ENCODE measurements at regions not wholly inside any gene's neighbourhood (a gene's known extent, or its start where the extent isn't known, plus 50 kb on each side); places are given as distances from the start of the nearest gene placed in this dataset.

DNA sequence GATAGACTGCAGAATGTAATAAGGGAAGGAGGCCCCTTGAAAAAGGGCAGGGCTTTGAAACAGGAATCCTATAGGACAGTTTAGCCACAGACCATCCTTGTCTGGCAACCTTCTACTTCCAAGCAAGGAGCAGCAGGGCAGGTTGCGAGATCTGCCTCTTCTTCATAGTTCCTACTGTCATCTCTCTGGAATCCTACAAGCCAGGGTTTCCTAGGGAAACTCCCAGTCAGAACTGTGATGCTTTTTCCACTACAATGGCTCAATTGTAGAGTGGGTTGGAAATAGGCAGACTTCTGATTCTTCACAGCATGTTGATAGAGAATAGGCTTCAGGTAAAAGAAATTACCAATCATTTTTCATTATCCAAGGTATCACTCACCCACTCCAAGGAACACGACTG is 186.3 kb downstream of the DACT1 start:
- dilution Hi-C loops (cut with MboI; ENCODE audit: extremely low pct_ligation_motif_present, low sequenced_read_pairs): no loop called here
- H3K79me2 ChIP-seq (ENCODE audit: control insufficient read depth, insufficient read depth, low read length): no peaks in the 10 kb centered on the region
- H2AFZ ChIP-seq (ENCODE audit: low read depth, low read length): no peak overlapping the region
- no TSS peak for BruUV-seq (replicated peaks)
- ChIA-PET POLR2A (no interaction called here), CTCF (no interaction called here)
- no peak overlapping the region for H3K9ac ChIP-seq (replicated peaks; ENCODE audit: extremely low read depth, insufficient read depth, low read length)
- no peaks in the 10 kb centered on the region for H3K4me1 ChIP-seq (ENCODE audit: control insufficient read depth, extremely low read depth, insufficient read depth, low read length)
- H3K36me3 ChIP-seq (ENCODE audit: control insufficient read depth in 2 of 2, extremely low read depth in 1 of 2, insufficient read depth in 2 of 2, low read length in 2 of 2): no peaks in the 10 kb centered on the region
- no peaks in the 10 kb centered on the region for H3K9me3 ChIP-seq (replicated peaks; ENCODE audit: control insufficient read depth, insufficient read depth, low read length)
- no peaks in the 10 kb centered on the region for H3K9me1 ChIP-seq (replicated peaks; ENCODE audit: control insufficient read depth, extremely low read depth, insufficient read depth, low read length)
- H3K4me2 ChIP-seq (ENCODE audit: insufficient read depth, low read length): no peak overlapping the region
- H3K27me3 ChIP-seq (ENCODE audit: control insufficient read depth in 2 of 2, insufficient read depth in 2 of 2, low read length in 2 of 2): no peaks in the 10 kb centered on the region
- no peak for TF ChIP-seq FOS (IDR thresholded peaks at IDR 0.05; ENCODE audit: borderline replicate concordance, insufficient read depth, low read length)
- TF ChIP-seq GATA2 (IDR thresholded peaks at IDR 0.05; ENCODE audit: insufficient read depth, insufficient read length, low read depth, low read length): no peak
- no peak for TF ChIP-seq POLR2AphosphoS5 (IDR thresholded peaks at IDR 0.05; ENCODE audit: insufficient read depth, low read depth, low read length)
- TF ChIP-seq JUN (IDR thresholded peaks at IDR 0.05; ENCODE audit: borderline replicate concordance, insufficient read depth, insufficient read length, low read depth): no peak
- TF ChIP-seq, protein P1, sequence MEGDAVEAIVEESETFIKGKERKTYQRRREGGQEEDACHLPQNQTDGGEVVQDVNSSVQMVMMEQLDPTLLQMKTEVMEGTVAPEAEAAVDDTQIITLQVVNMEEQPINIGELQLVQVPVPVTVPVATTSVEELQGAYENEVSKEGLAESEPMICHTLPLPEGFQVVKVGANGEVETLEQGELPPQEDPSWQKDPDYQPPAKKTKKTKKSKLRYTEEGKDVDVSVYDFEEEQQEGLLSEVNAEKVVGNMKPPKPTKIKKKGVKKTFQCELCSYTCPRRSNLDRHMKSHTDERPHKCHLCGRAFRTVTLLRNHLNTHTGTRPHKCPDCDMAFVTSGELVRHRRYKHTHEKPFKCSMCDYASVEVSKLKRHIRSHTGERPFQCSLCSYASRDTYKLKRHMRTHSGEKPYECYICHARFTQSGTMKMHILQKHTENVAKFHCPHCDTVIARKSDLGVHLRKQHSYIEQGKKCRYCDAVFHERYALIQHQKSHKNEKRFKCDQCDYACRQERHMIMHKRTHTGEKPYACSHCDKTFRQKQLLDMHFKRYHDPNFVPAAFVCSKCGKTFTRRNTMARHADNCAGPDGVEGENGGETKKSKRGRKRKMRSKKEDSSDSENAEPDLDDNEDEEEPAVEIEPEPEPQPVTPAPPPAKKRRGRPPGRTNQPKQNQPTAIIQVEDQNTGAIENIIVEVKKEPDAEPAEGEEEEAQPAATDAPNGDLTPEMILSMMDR (IDR thresholded peaks at IDR 0.05; ENCODE audit: extremely low read depth in 1 of 2, insufficient read depth in 1 of 2, low read depth in 1 of 2, low read length in 2 of 2): no peak
- TF ChIP-seq EZH2 (IDR thresholded peaks at IDR 0.05; ENCODE audit: borderline replicate concordance, low read depth, low read length, severe bottlenecking): no peak
- no peak overlapping the region for H3K27ac ChIP-seq (ENCODE audit: insufficient read depth, low read depth, low read length)
- no peak overlapping the region for H3K4me3 ChIP-seq (replicated peaks in 1 of 3; ENCODE audit: insufficient read depth in 1 of 3, low read depth in 1 of 3, low read length in 3 of 3)
- FAIRE-seq (no peak), DNase-seq (ENCODE audit: low read depth, low spot score) (no peak)
- intact Hi-C loops (cut with micrococcal nuclease): no loop called here
- no peaks in the 10 kb centered on the region for H4K20me1 ChIP-seq (replicated peaks; ENCODE audit: control insufficient read depth, extremely low read depth, insufficient read depth, low read length)

DNA sequence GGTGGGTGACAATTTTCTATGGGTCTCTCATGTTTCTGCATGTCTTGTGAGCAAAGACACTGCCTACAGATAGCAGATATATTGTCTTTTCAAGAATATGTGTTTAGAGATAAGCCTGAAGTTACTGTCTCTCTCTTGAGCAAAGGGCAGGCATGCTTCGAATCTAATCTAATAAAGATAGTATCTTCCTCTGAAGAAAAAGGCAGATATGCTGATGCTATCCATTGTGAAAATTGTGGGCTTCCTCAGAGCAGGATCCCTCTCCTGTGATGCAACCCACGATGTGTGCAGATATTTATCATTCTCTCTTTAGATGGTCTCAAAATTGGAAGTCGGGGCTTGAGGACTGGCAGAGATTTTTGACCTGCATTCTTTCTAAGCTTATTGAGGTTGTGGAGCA is 187.0 kb downstream of the DACT1 start:
- no peak overlapping the region for H3K9ac ChIP-seq (replicated peaks; ENCODE audit: extremely low read depth, insufficient read depth, low read length)
- H3K4me3 ChIP-seq (replicated peaks in 1 of 3; ENCODE audit: insufficient read depth in 1 of 3, low read depth in 1 of 3, low read length in 3 of 3): no peak overlapping the region
- H3K4me2 ChIP-seq (ENCODE audit: insufficient read depth, low read length): no peak overlapping the region
- dilution Hi-C loops (cut with MboI; ENCODE audit: extremely low pct_ligation_motif_present, low sequenced_read_pairs): no loop called here
- H2AFZ ChIP-seq (ENCODE audit: low read depth, low read length): no peak overlapping the region
- H4K20me1 ChIP-seq (replicated peaks; ENCODE audit: control insufficient read depth, extremely low read depth, insufficient read depth, low read length): no peaks in the 10 kb centered on the region
- CTCF ChIA-PET: no interaction called here
- intact Hi-C loops (cut with micrococcal nuclease): no loop called here
- H3K9me1 ChIP-seq (replicated peaks; ENCODE audit: control insufficient read depth, extremely low read depth, insufficient read depth, low read length): no peaks in the 10 kb centered on the region
- H3K4me1 ChIP-seq (ENCODE audit: control insufficient read depth, extremely low read depth, insufficient read depth, low read length): peaks cover 4% of the 10 kb centered on the region
- no peaks in the 10 kb centered on the region for H3K36me3 ChIP-seq (ENCODE audit: control insufficient read depth in 2 of 2, extremely low read depth in 1 of 2, insufficient read depth in 2 of 2, low read length in 2 of 2)
- no peaks in the 10 kb centered on the region for H3K9me3 ChIP-seq (replicated peaks; ENCODE audit: control insufficient read depth, insufficient read depth, low read length)
- no peak for DNase-seq (ENCODE audit: low read depth, low spot score)
- H3K27me3 ChIP-seq (ENCODE audit: control insufficient read depth in 2 of 2, insufficient read depth in 2 of 2, low read length in 2 of 2): no peaks in the 10 kb centered on the region
- no peak overlapping the region for H3K27ac ChIP-seq (ENCODE audit: insufficient read depth, low read depth, low read length)
- BruUV-seq (replicated peaks): no TSS peak
- POLR2A ChIA-PET: no interaction called here
- no peaks in the 10 kb centered on the region for H3K79me2 ChIP-seq (ENCODE audit: control insufficient read depth, insufficient read depth, low read length)
- FAIRE-seq: no peak
- TF ChIP-seq JUN (IDR thresholded peaks at IDR 0.05; ENCODE audit: borderline replicate concordance, insufficient read depth, insufficient read length, low read depth) (no peak), POLR2AphosphoS5 (IDR thresholded peaks at IDR 0.05; ENCODE audit: insufficient read depth, low read depth, low read length) (no peak), EZH2 (IDR thresholded peaks at IDR 0.05; ENCODE audit: borderline replicate concordance, low read depth, low read length, severe bottlenecking) (no peak), POLR2A (IDR thresholded peaks at IDR 0.05; ENCODE audit: low read depth, low read length) (no peak), GATA2 (IDR thresholded peaks at IDR 0.05; ENCODE audit: insufficient read depth, insufficient read length, low read depth, low read length) (no peak), FOS (IDR thresholded peaks at IDR 0.05; ENCODE audit: borderline replicate concordance, insufficient read depth, low read length) (no peak), MYC (IDR thresholded peaks at IDR 0.05; ENCODE audit: low read depth, low read length) (no peak)
- TF ChIP-seq, protein P2, sequence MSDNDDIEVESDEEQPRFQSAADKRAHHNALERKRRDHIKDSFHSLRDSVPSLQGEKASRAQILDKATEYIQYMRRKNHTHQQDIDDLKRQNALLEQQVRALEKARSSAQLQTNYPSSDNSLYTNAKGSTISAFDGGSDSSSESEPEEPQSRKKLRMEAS (IDR thresholded peaks at IDR 0.05; ENCODE audit: insufficient read depth, insufficient read length): no peak
- TF ChIP-seq, protein P1 (IDR thresholded peaks at IDR 0.05; ENCODE audit: extremely low read depth in 1 of 2, insufficient read depth in 1 of 2, low read depth in 1 of 2, low read length in 2 of 2): no peak
